Endothelial cell of umbilical vein (primary cell): ENCODE measurements at regions not wholly inside any gene's neighbourhood (a gene's known extent, or its start where the extent isn't known, plus 50 kb on each side); places are given as distances from the start of the nearest gene placed in this dataset.

Experiments used
- BruUV-seq: library from RNA; stranded (reverse); fragments of 400-500 nt; replicated peaks from 2 replicates; lab custom pipeline; 2021; lab: Mats Ljungman, UMichigan
- CTCF ChIA-PET: fragments of 300-600, 350-600 bp; sonication (Branson Sonifier 250); formaldehyde crosslinking; loops from one replicate; lab custom pipeline; 2021; ENCODE audit warnings: antibody characterized with exemption, inconsistent platforms; lab: Charles Lee
- POLR2A ChIA-PET: fragments of 300-600, 350-600 bp; sonication (Branson Sonifier 250); formaldehyde crosslinking; loops from one replicate; lab custom pipeline; 2021; ENCODE audit warnings: antibody characterized with exemption, inconsistent platforms; lab: Charles Lee
- DNase-seq: peaks from one replicate; pipeline ENCODE4 v3.0.0-alpha.2; 2011; ENCODE audit warnings: low read depth, low spot score
- FAIRE-seq: peaks from 2 replicates; lab custom pipeline; 2011; peaks lifted over from hg19 to GRCh38; lab: Jason Lieb, UNC
- H2AFZ ChIP-seq: 2 replicates; pipeline ENCODE4 v1.6.0; 2012; ENCODE audit warnings: low read depth, low read length, control low read depth, inconsistent platforms
- H3K27ac ChIP-seq: 2 replicates; pipeline ENCODE4 v1.5.1; 2011; ENCODE audit warnings: low read depth, mild to moderate bottlenecking, control low read depth, low read length, moderate library complexity; ENCODE audit not compliant: insufficient read depth
- H3K27me3 ChIP-seq, 2 experiments: 2 replicates each; pipeline versions ENCODE4 v1.6.0 to v1.6.1; 2011; ENCODE audit warnings: low read length in 2 of 2, mixed read lengths in 1 of 2; ENCODE audit not compliant: control insufficient read depth in 2 of 2, insufficient read depth in 2 of 2
- H3K36me3 ChIP-seq, 2 experiments: 2 replicates in 1 of 2; 3 replicates in 1 of 2; pipeline ENCODE4 v1.5.1; 2011; ENCODE audit warnings: low read length in 2 of 2, mild to moderate bottlenecking in 1 of 2, moderate library complexity in 1 of 2; ENCODE audit not compliant: control insufficient read depth in 2 of 2, insufficient read depth in 2 of 2; ENCODE audit errors: extremely low read depth in 1 of 2
- H3K4me1 ChIP-seq: 3 replicates; pipeline ENCODE4 v1.5.1; 2011; ENCODE audit warnings: mild to moderate bottlenecking, low read length; ENCODE audit not compliant: control insufficient read depth, insufficient read depth; ENCODE audit errors: extremely low read depth
- H3K4me2 ChIP-seq: 2 replicates; pipeline ENCODE4 v1.6.1; 2011; ENCODE audit warnings: low read length, control low read depth, mixed read lengths; ENCODE audit not compliant: insufficient read depth
- H3K4me3 ChIP-seq, 3 experiments: fragments of 200-600 bp in 1 of 3; sonication (generic), shearing (Covaris generic) in 1 of 3; replicated peaks in 1 of 3; 2 replicates each; pipeline ENCODE4 v1.5.1; 2011 to 2016; ENCODE audit warnings: control low read depth in 3 of 3, low read length in 3 of 3, mild to moderate bottlenecking in 2 of 3, inconsistent platforms in 1 of 3, low read depth in 1 of 3, moderate library complexity in 1 of 3; ENCODE audit not compliant: insufficient read depth in 1 of 3
- H3K79me2 ChIP-seq: 2 replicates; pipeline ENCODE4 v1.6.0; 2012; ENCODE audit warnings: low read length, inconsistent platforms; ENCODE audit not compliant: control insufficient read depth, insufficient read depth
- H3K9ac ChIP-seq: replicated peaks from 2 replicates; pipeline ENCODE3; 2011; ENCODE audit warnings: low read length, control low read depth; ENCODE audit not compliant: insufficient read depth; ENCODE audit errors: extremely low read depth
- H3K9me1 ChIP-seq: replicated peaks from 3 replicates; pipeline ENCODE4 v1.6.0; 2011; ENCODE audit warnings: mild to moderate bottlenecking, low read length; ENCODE audit not compliant: control insufficient read depth, insufficient read depth; ENCODE audit errors: extremely low read depth
- H3K9me3 ChIP-seq: replicated peaks from 2 replicates; pipeline ENCODE4 v1.5.1; 2012; ENCODE audit warnings: low read length, inconsistent platforms; ENCODE audit not compliant: control insufficient read depth, insufficient read depth
- H4K20me1 ChIP-seq: replicated peaks from 2 replicates; pipeline ENCODE3; 2011; ENCODE audit warnings: mild to moderate bottlenecking, low read length; ENCODE audit not compliant: control insufficient read depth, insufficient read depth; ENCODE audit errors: extremely low read depth
- CTCF ChIP-seq, 2 donors: IDR thresholded peaks; 1 replicate in 1 of 2; 2 replicates in 1 of 2; pipeline ENCODE4 v1.5.1; 2011; ENCODE audit warnings: low read length in 2 of 2, mild to moderate bottlenecking in 2 of 2, moderate library complexity in 2 of 2, control low read depth in 1 of 2, inconsistent platforms in 1 of 2, low read depth in 1 of 2; ENCODE audit not compliant: insufficient read depth in 1 of 2; ENCODE audit errors: extremely low read depth in 1 of 2
- EZH2 ChIP-seq: IDR thresholded peaks from 2 replicates; pipeline ENCODE4 v1.6.1; 2012; ENCODE audit warnings: borderline replicate concordance, low read depth, mild to moderate bottlenecking, moderate library complexity, low read length, inconsistent platforms; ENCODE audit not compliant: severe bottlenecking
- FOS ChIP-seq: IDR thresholded peaks from 2 replicates; pipeline ENCODE4 v1.6.1; 2011; ENCODE audit warnings: mild to moderate bottlenecking, low read length, moderate library complexity, borderline replicate concordance; ENCODE audit not compliant: insufficient read depth
- GATA2 ChIP-seq: IDR thresholded peaks from 2 replicates; pipeline ENCODE4 v1.7.0; 2011; ENCODE audit warnings: low read depth, mild to moderate bottlenecking, moderate library complexity, mixed read lengths, low read length; ENCODE audit not compliant: insufficient read length, insufficient read depth
- JUN ChIP-seq: IDR thresholded peaks from 2 replicates; pipeline ENCODE4 v1.6.1; 2011; ENCODE audit warnings: borderline replicate concordance, low read depth; ENCODE audit not compliant: insufficient read length, insufficient read depth
- MAX ChIP-seq: IDR thresholded peaks from 2 replicates; pipeline ENCODE4 v1.6.1; 2011; ENCODE audit not compliant: insufficient read depth, insufficient read length
- MYC ChIP-seq: IDR thresholded peaks from one replicate; pipeline ENCODE4 v1.6.1; 2011; ENCODE audit warnings: mild to moderate bottlenecking, low read depth, low read length
- POLR2A ChIP-seq: IDR thresholded peaks from 2 replicates; pipeline ENCODE4 v1.6.1; 2012; ENCODE audit warnings: low read depth, mild to moderate bottlenecking, control low read depth, low read length
- POLR2AphosphoS5 ChIP-seq: IDR thresholded peaks from 2 replicates; pipeline ENCODE4 v1.6.1; 2012; ENCODE audit warnings: low read depth, mild to moderate bottlenecking, control low read depth, low read length, moderate library complexity; ENCODE audit not compliant: insufficient read depth
- dilution Hi-C: fragments of 300-500 bp; cut with MboI; formaldehyde crosslinking; loops from one replicate; pipeline ENCODE4 v1.15.0; 2019; ENCODE audit warnings: low sequenced_read_pairs; ENCODE audit not compliant: extremely low pct_ligation_motif_present
- intact Hi-C: fragments of 100-400 bp; cut with micrococcal nuclease; formaldehyde crosslinking; loops from one replicate; pipeline ENCODE4 v1.10.0; 2022

- H3K4me3 ChIP-seq = no peak overlapping the region
- BruUV-seq = no TSS peak
- TF ChIP-seq EZH2 (no peak), GATA2 (no peak), POLR2AphosphoS5 (no peak), MYC (no peak), FOS (no peak), CTCF (IDR thresholded peaks at IDR 0.05; ENCODE audit: extremely low read depth in 1 of 2, insufficient read depth in 1 of 2, low read depth in 1 of 2, low read length in 2 of 2) (no peak), POLR2A (no peak), MAX (no peak), JUN (no peak)
- H4K20me1 ChIP-seq = no peaks in the 10 kb centered on the region
- no peak overlapping the region for H2AFZ ChIP-seq
- no peaks in the 10 kb centered on the region for H3K27me3 ChIP-seq
- no peaks in the 10 kb centered on the region for H3K79me2 ChIP-seq
- dilution Hi-C loops = no loop called here
- FAIRE-seq (no peak), DNase-seq (no peak)
- H3K9me1 ChIP-seq = no peaks in the 10 kb centered on the region
- no peak overlapping the region for H3K27ac ChIP-seq
- H3K9me3 ChIP-seq = no peaks in the 10 kb centered on the region
- POLR2A ChIA-PET = no interaction called here
- no peak overlapping the region for H3K4me2 ChIP-seq
- H3K36me3 ChIP-seq = no peaks in the 10 kb centered on the region
- H3K9ac ChIP-seq = no peak overlapping the region
- CTCF ChIA-PET = no interaction called here
- intact Hi-C loops = no loop called here
- no peaks in the 10 kb centered on the region for H3K4me1 ChIP-seq
Measured at GRCh38 chr7:53476566-53476965, 441.1 kb downstream of the POM121L12 start.
